IMR-90 (cell line): ENCODE measurements at regions not wholly inside any gene's neighbourhood (a gene's known extent, or its start where the extent isn't known, plus 50 kb on each side); places are given as distances from the start of the nearest gene placed in this dataset.

Source experiments
- ATAC-seq: fragments of 200-7000 bp; cut with Tn5 transposase; 2 replicates; pipeline ENCODE4 v1.9.1; 2020; ENCODE audit warnings: low read depth, mild to moderate bottlenecking, moderate library complexity
- BruUV-seq: library from RNA; stranded (reverse); fragments of 400-500 nt; replicated peaks from 2 replicates; lab custom pipeline; 2021; lab: Mats Ljungman, UMichigan
- CTCF ChIA-PET: fragments of 300-600 bp; formaldehyde crosslinking; extraction: SDS; loops from one replicate; lab custom pipeline; 2021; ENCODE audit warnings: antibody characterized with exemption; lab: Yijun Ruan, JAX
- POLR2A ChIA-PET: fragments of 300-600 bp; sonication (Branson Sonifier 250); formaldehyde crosslinking; loops from one replicate; lab custom pipeline; 2022; ENCODE audit warnings: antibody characterized with exemption; ENCODE audit not compliant: unreplicated experiment; lab: Charles Lee
- DNase-seq: peaks from one replicate; pipeline ENCODE4 v3.0.0; 2013
- H2AFZ ChIP-seq: replicated peaks from 2 replicates; pipeline ENCODE3; 2013; ENCODE audit warnings: low read length, mild to moderate bottlenecking; ENCODE audit not compliant: poor library complexity
- H2AK5ac ChIP-seq: 2 replicates; pipeline ENCODE4 v1.6.1; 2013; ENCODE audit warnings: low read depth, low read length, inconsistent platforms
- H2AK9ac ChIP-seq: replicated peaks from 2 replicates; pipeline ENCODE3; 2013; ENCODE audit warnings: mild to moderate bottlenecking, low read depth, low read length, moderate library complexity; ENCODE audit not compliant: poor library complexity
- H2BK120ac ChIP-seq: 2 replicates; pipeline ENCODE4 v1.6.1; 2013; ENCODE audit warnings: low read depth, low read length, inconsistent platforms
- H2BK15ac ChIP-seq: 3 replicates; pipeline ENCODE4 v1.6.1; 2013; ENCODE audit warnings: low read depth, low read length, inconsistent platforms
- H2BK20ac ChIP-seq: 2 replicates; pipeline ENCODE4 v1.6.1; 2013; ENCODE audit warnings: low read depth, mild to moderate bottlenecking, inconsistent platforms, low read length, moderate library complexity
- H2BK5ac ChIP-seq: 2 replicates; pipeline ENCODE4 v1.6.1; 2013; ENCODE audit warnings: mild to moderate bottlenecking, low read depth, low read length, inconsistent platforms; ENCODE audit not compliant: poor library complexity, severe bottlenecking
- H3K14ac ChIP-seq: replicated peaks from 2 replicates; pipeline ENCODE4 v1.6.1; 2013; ENCODE audit warnings: low read depth, low read length, inconsistent platforms
- H3K18ac ChIP-seq: 2 replicates; pipeline ENCODE4 v1.6.1; 2013; ENCODE audit warnings: low read depth, low read length, control low read depth
- H3K23ac ChIP-seq: 2 replicates; pipeline ENCODE4 v1.6.1; 2013; ENCODE audit warnings: low read depth, low read length, inconsistent platforms
- H3K27ac ChIP-seq: 2 replicates; pipeline ENCODE4 v1.5.1; 2013; ENCODE audit warnings: mild to moderate bottlenecking, control low read depth, low read length; ENCODE audit not compliant: insufficient read depth
- H3K27me3 ChIP-seq: 2 replicates; pipeline ENCODE4 v1.6.1; 2013; ENCODE audit warnings: low read length; ENCODE audit not compliant: control insufficient read depth, insufficient read depth
- H3K36me3 ChIP-seq: 2 replicates; pipeline ENCODE4 v1.6.1; 2013; ENCODE audit warnings: low read length, mixed read lengths; ENCODE audit not compliant: control insufficient read depth, insufficient read depth
- H3K4ac ChIP-seq: 2 replicates; pipeline ENCODE4 v1.6.1; 2013; ENCODE audit warnings: low read depth, low read length, inconsistent platforms
- H3K4me1 ChIP-seq: 2 replicates; pipeline ENCODE4 v1.6.1; 2013; ENCODE audit warnings: low read length, mixed read lengths; ENCODE audit not compliant: control insufficient read depth, insufficient read depth
- H3K4me2 ChIP-seq: 2 replicates; pipeline ENCODE4 v1.6.1; 2013; ENCODE audit warnings: low read depth, mild to moderate bottlenecking, control low read depth, low read length, moderate library complexity
- H3K4me3 ChIP-seq: 2 replicates; pipeline ENCODE4 v1.5.1; 2013; ENCODE audit warnings: low read depth, mild to moderate bottlenecking, control low read depth, low read length, moderate library complexity; ENCODE audit not compliant: insufficient read depth
- H3K56ac ChIP-seq: 2 replicates; pipeline ENCODE4 v1.6.1; 2013; ENCODE audit warnings: low read length, inconsistent platforms; ENCODE audit not compliant: insufficient read depth; ENCODE audit errors: extremely low read depth
- H3K79me1 ChIP-seq, 2 experiments: 2 replicates each; pipeline ENCODE4 v1.6.1; 2013; ENCODE audit warnings: low read length in 2 of 2, inconsistent platforms in 1 of 2, low read depth in 1 of 2
- H3K9ac ChIP-seq: 2 replicates; pipeline ENCODE4 v1.6.1; 2013; ENCODE audit warnings: low read depth, low read length, control low read depth
- H3K9me1 ChIP-seq: 2 replicates; pipeline ENCODE4 v1.6.1; 2013; ENCODE audit warnings: low read length, inconsistent platforms; ENCODE audit not compliant: insufficient read depth
- H3K9me3 ChIP-seq: 2 replicates; pipeline ENCODE4 v1.6.1; 2013; ENCODE audit warnings: low read length; ENCODE audit not compliant: control insufficient read depth, insufficient read depth
- H4K20me1 ChIP-seq: 2 replicates; pipeline ENCODE4 v1.6.1; 2013; ENCODE audit warnings: low read length, inconsistent platforms; ENCODE audit not compliant: insufficient read depth
- H4K5ac ChIP-seq: 2 replicates; pipeline ENCODE4 v1.6.1; 2013; ENCODE audit warnings: mild to moderate bottlenecking, low read depth, low read length, control low read depth
- H4K8ac ChIP-seq, 2 experiments: 2 replicates each; pipeline ENCODE4 v1.6.1; 2013; ENCODE audit warnings: low read depth in 2 of 2, low read length in 2 of 2, control low read depth in 1 of 2, inconsistent platforms in 1 of 2
- H4K91ac ChIP-seq: 2 replicates; pipeline ENCODE4 v1.6.1; 2013; ENCODE audit warnings: low read depth, low read length, inconsistent platforms; ENCODE audit not compliant: insufficient read depth
- BHLHE40 ChIP-seq: fragments of 150-350 bp; IDR thresholded peaks from 2 replicates; pipeline ENCODE4 v1.6.1; 2016; ENCODE audit warnings: mild to moderate bottlenecking, low read depth, low read length
- ELK1 ChIP-seq: fragments of 150-350 bp; IDR thresholded peaks from 2 replicates; pipeline ENCODE4 v1.6.1; 2016; ENCODE audit warnings: low read depth, mild to moderate bottlenecking, low read length, moderate library complexity, borderline replicate concordance
- FOS ChIP-seq: fragments of 150-350 bp; IDR thresholded peaks from 2 replicates; pipeline ENCODE4 v1.6.1; 2016; ENCODE audit warnings: low read depth, low read length
- MAZ ChIP-seq: IDR thresholded peaks from 2 replicates; pipeline ENCODE4 v1.6.1; 2012; ENCODE audit warnings: low read depth, mild to moderate bottlenecking, low read length, improper control_type of control experiment, moderate library complexity, borderline replicate concordance
- MXI1 ChIP-seq: IDR thresholded peaks from 2 replicates; pipeline ENCODE4 v1.6.1; 2012; ENCODE audit warnings: low read depth, mild to moderate bottlenecking, low read length, moderate library complexity, borderline replicate concordance
- RCOR1 ChIP-seq: IDR thresholded peaks from 2 replicates; pipeline ENCODE4 v1.6.1; 2012; ENCODE audit warnings: mild to moderate bottlenecking, low read length, improper control_type of control experiment; ENCODE audit not compliant: insufficient replicate concordance
- RFX5 ChIP-seq: IDR thresholded peaks from 2 replicates; pipeline ENCODE4 v1.8.0; 2012; ENCODE audit warnings: low read depth, mild to moderate bottlenecking, low read length, moderate library complexity
- SMC3 ChIP-seq: fragments of 150-350 bp; IDR thresholded peaks from 2 replicates; pipeline ENCODE4 v1.6.1; 2016; ENCODE audit warnings: low read depth, mild to moderate bottlenecking, antibody characterized with exemption, low read length, moderate library complexity
- WGBS, 2 experiments: methylation state at CpG; one replicate each; pipeline versions ENCODE4 v1.1.5 to v1.1.7; 2013; ENCODE audit warnings: missing lambda C conversion rate in 2 of 2; ENCODE audit not compliant: insufficient read length in 1 of 2; ENCODE audit errors: extremely low coverage in 2 of 2; 5-methylcytosine and 5-hydroxymethylcytosine counted together
- dilution Hi-C: fragments of 300-500 bp; cut with HindIII; formaldehyde crosslinking; loops from one replicate; pipeline ENCODE4 v1.14.3; 2018; ENCODE audit warnings: low sequenced_read_pairs; ENCODE audit not compliant: unreplicated experiment
- in situ Hi-C: fragments of 300-500 bp; cut with MboI; formaldehyde crosslinking; loops from 3 replicates; pipeline ENCODE4 v1.14.3; 2019; ENCODE audit warnings: low sequenced_read_pairs, inconsistent platforms, mixed read lengths
- intact Hi-C: fragments of 100-400 bp; cut with micrococcal nuclease; formaldehyde crosslinking; loops from 2 replicates; pipeline ENCODE4 v1.10.0; 2022

- POLR2A ChIA-PET = no interaction called here
- no peak for ATAC-seq
- in situ Hi-C loops = no loop called here
Measured at GRCh38 chr5:4730279-4730678, 409.9 kb upstream of the ADAMTS16 start.

More at GRCh38 chr5:4730279-4730678, 409.9 kb upstream of the ADAMTS16 start:
- no peak overlapping the region for H4K5ac ChIP-seq
- H3K36me3 ChIP-seq = no peaks in the 10 kb centered on the region
- no peak overlapping the region for H2BK5ac ChIP-seq
- no peak overlapping the region for H4K91ac ChIP-seq
- CTCF ChIA-PET = no interaction called here
- intact Hi-C loops (no loop called here), dilution Hi-C loops (no loop called here)
- no peaks in the 10 kb centered on the region for H3K27me3 ChIP-seq
- H3K9ac ChIP-seq = no peak overlapping the region
- H3K56ac ChIP-seq = no peak overlapping the region
- no peak overlapping the region for H4K8ac ChIP-seq
- H3K18ac ChIP-seq = no peak overlapping the region
- H3K9me3 ChIP-seq = peaks cover 14% of the 10 kb centered on the region; the same call in 1 of the 2 replicates
- H2BK15ac ChIP-seq = no peak overlapping the region
- TF ChIP-seq ELK1 (no peak), RFX5 (no peak), MXI1 (no peak), SMC3 (no peak), MAZ (no peak), BHLHE40 (no peak), RCOR1 (no peak), FOS (no peak)
- no peak overlapping the region for H3K14ac ChIP-seq
- H3K4me2 ChIP-seq = no peak overlapping the region
- no peak overlapping the region for H2AK5ac ChIP-seq
- no peak overlapping the region for H3K23ac ChIP-seq
- no peaks in the 10 kb centered on the region for H3K4me1 ChIP-seq
- no peaks in the 10 kb centered on the region for H3K79me1 ChIP-seq
- no CpG with 5 or more reads among the region's 5 CpGs for WGBS, 2 experiments
- H3K27ac ChIP-seq = no peak overlapping the region
- H2BK120ac ChIP-seq = no peak overlapping the region
- no peaks in the 10 kb centered on the region for H3K9me1 ChIP-seq
- no peak overlapping the region for H2AK9ac ChIP-seq
- H4K20me1 ChIP-seq = no peaks in the 10 kb centered on the region
- H2AFZ ChIP-seq = no peak overlapping the region
- no TSS peak for BruUV-seq
- no peak overlapping the region for H2BK20ac ChIP-seq
- no peak overlapping the region for H3K4me3 ChIP-seq
- no peak for DNase-seq
- H3K4ac ChIP-seq = no peak overlapping the region
